ENCODE measurements at regions not wholly inside any gene's neighbourhood (a gene's known extent, or its start where the extent isn't known, plus 50 kb on each side); places are given as distances from the start of the nearest gene placed in this dataset.

DNA sequence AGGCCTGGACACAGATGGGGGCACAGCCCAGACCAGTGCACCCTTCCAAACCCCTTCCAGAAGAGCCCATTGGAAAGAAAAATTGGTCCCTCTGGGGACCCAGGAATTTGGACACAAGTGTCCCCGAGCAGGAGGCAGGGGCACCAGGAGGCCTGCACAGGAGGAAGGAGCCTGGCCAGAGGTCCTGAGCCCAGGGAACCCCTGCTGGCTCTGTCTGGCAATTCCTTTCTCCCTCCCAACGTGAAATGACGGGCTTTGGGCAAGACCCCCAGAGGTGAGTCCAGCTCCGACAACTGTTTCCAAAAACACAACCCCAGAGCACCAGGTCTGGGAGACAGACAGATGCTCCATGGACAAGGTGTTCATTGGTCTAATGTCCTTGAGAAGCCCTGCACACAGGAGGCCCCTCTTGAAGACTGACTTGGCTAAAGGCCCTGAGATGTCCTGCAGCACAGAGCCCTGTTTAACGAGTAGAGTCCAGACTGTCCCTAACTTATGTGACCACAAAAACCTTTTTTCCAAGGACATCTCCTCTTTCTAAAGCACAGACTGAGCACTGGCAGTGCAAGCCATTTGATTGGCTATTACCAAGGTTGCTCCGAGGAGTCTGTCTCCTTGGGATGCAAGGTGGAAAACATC lies 150.7 kb downstream of the OAT start:
- peaks cover 4 to 18% of the 10 kb centered on the region in 2 donors for H3K9me3 Mint-ChIP-seq
- H3K4me3 Mint-ChIP-seq, result no peak overlapping the region
- peaks cover 0 to 1% of the 10 kb centered on the region in 2 donors for H3K4me1 Mint-ChIP-seq (ENCODE audit: low read depth in 2 of 2)
- ATAC-seq (replicated peaks) (no peak), DNase-seq (no peak)
- no peaks in the 10 kb centered on the region for H3K36me3 Mint-ChIP-seq (ENCODE audit: insufficient read depth)
- no peak overlapping the region for H3K27ac Mint-ChIP-seq
- H3K27me3 Mint-ChIP-seq, result peaks cover 24 to 68% of the 10 kb centered on the region in 2 donors

- Mint-ChIP-seq H3K9me3 (peaks cover 2 to 11% of the 10 kb centered on the region in 2 donors), H3K27me3 (peaks cover 24 to 74% of the 10 kb centered on the region in 2 donors), H3K27ac (no peak overlapping the region), H3K4me1 (ENCODE audit: low read depth in 2 of 2) (peaks cover 0 to 1% of the 10 kb centered on the region in 2 donors), H3K36me3 (ENCODE audit: insufficient read depth) (no peaks in the 10 kb centered on the region), H3K4me3 (no peak overlapping the region)
- DNase-seq (no peak), ATAC-seq (replicated peaks) (no peak)
Observed at GRCh38 chr10:124267231-124267885, 151.4 kb downstream of the OAT start.

DNA sequence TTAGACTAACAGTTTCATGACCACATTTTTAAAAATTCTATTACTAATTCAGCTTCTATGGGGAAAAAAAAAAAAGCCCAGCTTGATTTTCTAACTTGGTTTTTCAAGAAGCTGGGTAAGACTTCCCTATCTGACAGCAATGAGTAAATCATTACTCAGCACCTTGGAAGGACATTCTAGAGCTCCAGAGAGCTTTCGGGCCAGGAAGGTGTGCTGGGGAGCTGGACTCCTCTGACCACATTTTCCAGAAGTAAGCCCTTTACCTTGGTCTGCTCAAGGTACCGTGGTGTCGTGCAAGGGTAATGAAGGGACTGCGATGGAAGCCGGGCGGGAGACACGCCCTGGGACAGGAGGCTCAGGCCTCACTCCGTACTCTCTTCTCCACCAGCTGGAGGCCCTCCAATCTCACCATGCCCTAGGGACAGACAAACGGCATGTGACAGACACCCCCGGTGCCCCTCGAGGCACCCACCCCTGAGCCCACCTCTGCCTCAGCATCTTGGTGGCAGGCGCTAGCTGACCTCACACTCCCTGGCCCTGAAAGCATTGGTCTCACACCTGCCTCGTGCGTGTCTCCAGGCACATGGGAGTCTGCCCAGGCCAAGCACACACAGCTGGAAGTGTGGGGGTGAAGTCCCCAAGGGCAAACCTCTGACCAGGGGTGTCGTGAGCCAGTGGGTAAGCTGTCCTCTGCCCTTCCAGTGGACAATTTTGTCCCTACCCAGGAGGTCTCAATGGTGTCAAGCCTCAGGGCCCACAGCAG lies 152.1 kb downstream of the OAT start:
- no peak for ATAC-seq (replicated peaks)
- Mint-ChIP-seq H3K27ac (no peak overlapping the region), H3K4me1 (ENCODE audit: low read depth in 2 of 2) (peaks cover 0 to 1% of the 10 kb centered on the region in 2 donors)

GRCh38 chr10:124265776-124266467 lies 152.8 kb downstream of the OAT start:
- Mint-ChIP-seq H3K36me3 (ENCODE audit: insufficient read depth) (no peaks in the 10 kb centered on the region), H3K9me3 (no peaks in the 10 kb centered on the region), H3K27ac (no peak overlapping the region), H3K4me3 (no peak overlapping the region), H3K27me3 (peaks cover 24 to 63% of the 10 kb centered on the region in 2 donors), H3K4me1 (ENCODE audit: low read depth in 2 of 2) (no peaks in the 10 kb centered on the region)
- DNase-seq (no peak), ATAC-seq (replicated peaks) (no peak)

More for the DNA sequence above, 152.1 kb downstream of the OAT start:
- DNase-seq, result no peak
- Mint-ChIP-seq H3K4me3 (no peak overlapping the region), H3K9me3 (peaks cover 0 to 4% of the 10 kb centered on the region in 2 donors), H3K36me3 (ENCODE audit: insufficient read depth) (no peaks in the 10 kb centered on the region), H3K27me3 (peaks cover 24 to 71% of the 10 kb centered on the region in 2 donors)

DNA sequence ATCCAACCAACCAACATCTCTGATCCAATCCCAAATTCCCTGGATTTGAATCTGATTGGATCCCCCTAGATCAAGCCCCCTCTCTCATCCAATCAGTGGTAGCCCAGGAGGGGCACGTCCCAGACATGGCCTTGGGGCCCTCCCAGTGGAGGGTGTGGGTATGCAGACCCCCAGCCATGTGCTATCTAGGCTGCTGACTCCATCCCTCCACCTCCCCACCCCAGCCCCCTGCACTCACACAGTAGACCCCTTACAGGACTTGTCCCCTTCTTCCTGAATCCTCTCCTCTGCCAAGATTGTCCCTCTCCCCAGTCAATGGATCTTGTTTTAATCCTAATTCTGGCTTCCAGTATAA lies 153.4 kb downstream of the OAT start:
- no peaks in the 10 kb centered on the region for H3K36me3 Mint-ChIP-seq (ENCODE audit: insufficient read depth)
- H3K9me3 Mint-ChIP-seq, result no peaks in the 10 kb centered on the region
- no peaks in the 10 kb centered on the region for H3K4me1 Mint-ChIP-seq (ENCODE audit: low read depth in 2 of 2)
- no peak overlapping the region for H3K27ac Mint-ChIP-seq
- ATAC-seq (replicated peaks), result no peak
- no peak for DNase-seq
- H3K4me3 Mint-ChIP-seq, result no peak overlapping the region
- H3K27me3 Mint-ChIP-seq, result peaks cover 24 to 58% of the 10 kb centered on the region in 2 donors

DNA sequence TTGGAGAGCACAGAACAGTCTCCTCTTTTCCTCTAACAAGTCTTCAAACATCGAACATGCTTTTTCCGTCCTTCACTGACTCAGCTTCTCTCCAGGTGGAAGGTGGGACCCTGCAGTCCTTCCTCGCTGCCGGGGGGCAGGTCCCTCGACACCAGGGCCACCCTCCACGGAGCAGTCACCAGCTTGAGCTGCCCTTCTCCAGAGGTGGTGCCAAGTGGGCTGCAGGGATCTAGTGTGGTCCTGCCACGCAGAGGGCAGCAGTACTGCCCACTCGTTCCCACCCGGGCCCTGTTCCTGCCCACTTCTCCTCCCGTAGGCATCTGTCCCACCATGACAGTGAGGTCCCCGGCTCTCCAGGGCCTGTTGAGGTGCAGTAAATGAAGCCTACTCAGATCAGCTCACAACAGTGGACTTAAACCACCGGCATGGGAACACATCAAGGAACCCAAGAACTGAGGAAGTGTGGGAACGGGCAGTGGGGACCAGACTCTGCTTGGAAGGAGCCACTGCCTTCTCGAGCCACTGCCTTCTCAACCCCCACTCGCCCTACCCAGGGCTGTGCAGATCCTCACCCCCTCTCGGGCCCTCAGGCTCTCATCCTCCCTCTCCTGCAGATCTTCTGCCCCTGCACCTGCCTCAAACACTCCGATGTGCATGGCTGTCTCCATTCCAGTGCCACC lies 153.9 kb downstream of the OAT start:
- peaks cover 24 to 53% of the 10 kb centered on the region in 2 donors for H3K27me3 Mint-ChIP-seq
- DNase-seq (no peak), ATAC-seq (replicated peaks) (no peak)
- no peaks in the 10 kb centered on the region for H3K36me3 Mint-ChIP-seq (ENCODE audit: insufficient read depth)
- H3K4me3 Mint-ChIP-seq, result no peak overlapping the region
- no peaks in the 10 kb centered on the region for H3K4me1 Mint-ChIP-seq (ENCODE audit: low read depth in 2 of 2)
- no peak overlapping the region for H3K27ac Mint-ChIP-seq
- H3K9me3 Mint-ChIP-seq, result no peaks in the 10 kb centered on the region

DNA sequence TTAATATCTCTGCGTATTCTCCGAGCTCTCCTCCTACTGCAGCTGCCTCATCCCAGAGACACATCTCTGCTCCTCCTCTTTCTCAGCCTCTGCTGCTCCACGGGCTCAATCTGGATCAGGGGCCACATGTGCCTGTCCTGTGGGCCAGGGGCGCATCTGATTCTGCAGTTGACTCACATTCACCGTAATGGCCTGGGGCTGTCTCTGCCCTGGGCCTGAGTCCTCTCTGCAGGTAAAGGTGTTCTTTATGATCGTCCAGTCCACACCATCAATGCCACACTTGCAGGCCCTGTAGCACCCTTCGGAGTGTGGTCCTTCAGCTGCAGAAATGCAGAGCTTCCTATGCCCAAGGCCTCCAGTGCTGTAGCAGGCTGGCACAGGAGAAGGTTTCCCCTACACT lies 154.5 kb downstream of the OAT start:
- Mint-ChIP-seq H3K27ac (no peak overlapping the region), H3K4me3 (no peak overlapping the region), H3K27me3 (peaks cover 22 to 47% of the 10 kb centered on the region in 2 donors), H3K4me1 (ENCODE audit: low read depth in 2 of 2) (no peaks in the 10 kb centered on the region), H3K9me3 (no peaks in the 10 kb centered on the region), H3K36me3 (ENCODE audit: insufficient read depth) (no peaks in the 10 kb centered on the region)
- no peak for DNase-seq
- ATAC-seq (replicated peaks), result no peak

- ATAC-seq (replicated peaks), result no peak
- Mint-ChIP-seq H3K27me3 (peaks cover 17 to 42% of the 10 kb centered on the region in 2 donors), H3K36me3 (ENCODE audit: insufficient read depth) (no peaks in the 10 kb centered on the region), H3K27ac (no peak overlapping the region), H3K4me1 (ENCODE audit: low read depth in 2 of 2) (no peaks in the 10 kb centered on the region), H3K9me3 (peaks cover 0 to 3% of the 10 kb centered on the region in 2 donors), H3K4me3 (no peak overlapping the region)
- DNase-seq, result no peak
Observed at GRCh38 chr10:124263726-124264125, 155.0 kb downstream of the OAT start.

- DNase-seq (no peak), ATAC-seq (replicated peaks) (no peak)
- Mint-ChIP-seq H3K4me3 (no peak overlapping the region), H3K27me3 (peaks cover 14 to 45% of the 10 kb centered on the region in 2 donors), H3K36me3 (ENCODE audit: insufficient read depth) (no peaks in the 10 kb centered on the region), H3K9me3 (peaks cover 0 to 6% of the 10 kb centered on the region in 2 donors), H3K27ac (no peak overlapping the region), H3K4me1 (ENCODE audit: low read depth in 2 of 2) (no peaks in the 10 kb centered on the region)
Observed at GRCh38 chr10:124262971-124263370, 155.8 kb downstream of the OAT start.

- Mint-ChIP-seq H3K27ac (no peak overlapping the region), H3K9me3 (peaks cover 0 to 6% of the 10 kb centered on the region in 2 donors), H3K27me3 (peaks cover 12 to 45% of the 10 kb centered on the region in 2 donors), H3K36me3 (ENCODE audit: insufficient read depth) (no peaks in the 10 kb centered on the region), H3K4me1 (ENCODE audit: low read depth in 2 of 2) (no peaks in the 10 kb centered on the region), H3K4me3 (no peak overlapping the region)
- ATAC-seq (replicated peaks), result no peak
- DNase-seq, result no peak
Observed at GRCh38 chr10:124262234-124262865, 156.4 kb downstream of the OAT start.

- DNase-seq, result no peak
- Mint-ChIP-seq H3K27ac (no peak overlapping the region), H3K36me3 (ENCODE audit: insufficient read depth) (no peaks in the 10 kb centered on the region), H3K9me3 (peaks cover 2 to 6% of the 10 kb centered on the region in 2 donors), H3K4me3 (no peak overlapping the region), H3K27me3 (peaks cover 0 to 35% of the 10 kb centered on the region in 2 donors), H3K4me1 (ENCODE audit: low read depth in 2 of 2) (no peaks in the 10 kb centered on the region)
- no peak for ATAC-seq (replicated peaks)
Observed at GRCh38 chr10:124259139-124259825, 159.4 kb downstream of the OAT start.

DNA sequence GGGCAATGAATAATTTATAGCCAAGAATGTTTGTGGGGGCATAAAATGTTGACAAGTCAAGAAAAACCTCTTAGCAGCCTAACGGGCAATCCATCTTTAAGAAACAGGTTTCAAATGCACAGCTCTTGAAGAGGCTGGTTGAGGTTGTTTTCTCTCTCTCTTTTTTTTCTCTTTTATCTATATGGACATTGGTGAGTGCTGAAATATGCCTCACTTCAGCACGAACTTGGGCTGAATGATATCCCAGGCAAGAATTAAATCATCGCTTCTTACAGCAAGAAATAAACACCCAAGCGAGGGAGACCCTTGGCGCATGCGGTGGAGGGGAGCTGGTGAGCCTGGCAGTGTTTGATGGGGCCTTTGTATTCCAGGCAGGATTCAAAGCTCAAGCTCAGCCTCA lies 160.9 kb downstream of the OAT start:
- Mint-ChIP-seq H3K9me3 (peaks cover 2 to 6% of the 10 kb centered on the region in 2 donors), H3K4me1 (ENCODE audit: low read depth in 2 of 2) (no peaks in the 10 kb centered on the region), H3K4me3 (no peak overlapping the region), H3K36me3 (ENCODE audit: insufficient read depth) (no peaks in the 10 kb centered on the region), H3K27me3 (peaks cover 3 to 33% of the 10 kb centered on the region in 2 donors), H3K27ac (no peak overlapping the region)
- ATAC-seq (replicated peaks), result no peak
- DNase-seq, result no peak

Data from effector memory CD8-positive, alpha-beta T cell (primary cell).